Activated CD8-positive, alpha-beta memory T cell treated with anti-CD3 and anti-CD28 coated beads, Interleukin-2, amount 50 U/mL, for 1 hour (primary cell): ENCODE measurements at regions not wholly inside any gene's neighbourhood (a gene's known extent, or its start where the extent isn't known, plus 50 kb on each side); places are given as distances from the start of the nearest gene placed in this dataset.

Source experiments
- DNase-seq: peaks from one replicate; pipeline ENCODE4 v3.0.0-alpha.2; 2020; ENCODE audit errors: extremely low read depth

- no peak for DNase-seq
These were observed 195.4 kb upstream of the IVNS1ABP start for GRCh38 chr1:185512442-185512841.

GRCh38 chr1:185501099-185501498, 184.1 kb upstream of the IVNS1ABP start:
- no peak for DNase-seq

GRCh38 chr1:185500001-185500626, 183.1 kb upstream of the IVNS1ABP start:
- DNase-seq: no peak

GRCh38 chr1:185498207-185498606, 181.2 kb upstream of the IVNS1ABP start:
- DNase-seq: no peak

GRCh38 chr1:185497177-185497576, 180.1 kb upstream of the IVNS1ABP start:
- DNase-seq: no peak

GRCh38 chr1:185495898-185496297, 178.9 kb upstream of the IVNS1ABP start:
- no peak for DNase-seq

GRCh38 chr1:185495007-185495406, 178.0 kb upstream of the IVNS1ABP start:
- no peak for DNase-seq

- no peak for DNase-seq
These were observed 175.2 kb upstream of the IVNS1ABP start for GRCh38 chr1:185492089-185492825.

- no peak for DNase-seq
These were observed 174.6 kb upstream of the IVNS1ABP start for GRCh38 chr1:185491604-185492003.

- no peak for DNase-seq
These were observed 173.9 kb upstream of the IVNS1ABP start for GRCh38 chr1:185490924-185491323.

GRCh38 chr1:185489406-185489805, 172.4 kb upstream of the IVNS1ABP start:
- no peak for DNase-seq

GRCh38 chr1:185488808-185489207, 171.8 kb upstream of the IVNS1ABP start:
- no peak for DNase-seq

GRCh38 chr1:185487936-185488335, 170.9 kb upstream of the IVNS1ABP start:
- DNase-seq: no peak

- no peak for DNase-seq
These were observed 170.0 kb upstream of the IVNS1ABP start for GRCh38 chr1:185487026-185487425.

GRCh38 chr1:185486346-185486745, 169.3 kb upstream of the IVNS1ABP start:
- DNase-seq: no peak

- DNase-seq: no peak
These were observed 166.8 kb upstream of the IVNS1ABP start for GRCh38 chr1:185483664-185484450.

- DNase-seq: no peak
These were observed 166.2 kb upstream of the IVNS1ABP start for GRCh38 chr1:185483217-185483616.

GRCh38 chr1:185480545-185480944, 163.5 kb upstream of the IVNS1ABP start:
- no peak for DNase-seq

- no peak for DNase-seq
These were observed 162.8 kb upstream of the IVNS1ABP start for GRCh38 chr1:185479796-185480195.

GRCh38 chr1:185478877-185479276, 161.8 kb upstream of the IVNS1ABP start:
- DNase-seq: no peak

GRCh38 chr1:185477638-185478580, 160.9 kb upstream of the IVNS1ABP start:
- DNase-seq: no peak
